Type B pancreatic cell (in vitro differentiated cells): ENCODE measurements at regions not wholly inside any gene's neighbourhood (a gene's known extent, or its start where the extent isn't known, plus 50 kb on each side); places are given as distances from the start of the nearest gene placed in this dataset.

Experiments used
- DNase-seq: peaks from one replicate; pipeline ENCODE4 v3.0.0; 2021; ENCODE audit warnings: mixed read lengths; ENCODE audit not compliant: unreplicated experiment; ENCODE audit errors: extremely low spot score
- H3K27ac Mint-ChIP-seq: 2 replicates; pipeline ENCODE4 v1.8.0; 2021; ENCODE audit warnings: mild to moderate bottlenecking, mixed read lengths
- H3K27me3 Mint-ChIP-seq: 2 replicates; pipeline ENCODE4 v1.8.0; 2021; ENCODE audit warnings: mixed read lengths
- H3K36me3 Mint-ChIP-seq: 2 replicates; pipeline ENCODE4 v1.8.0; 2021; ENCODE audit warnings: mixed read lengths
- H3K4me1 Mint-ChIP-seq: one replicate; pipeline ENCODE4 v1.8.0; 2021; ENCODE audit warnings: mixed read lengths; ENCODE audit not compliant: unreplicated experiment
- H3K4me3 Mint-ChIP-seq: 2 replicates; pipeline ENCODE4 v1.8.0; 2021; ENCODE audit warnings: mild to moderate bottlenecking, mixed read lengths
- H3K9me3 Mint-ChIP-seq: 2 replicates; pipeline ENCODE4 v1.8.0; 2021; ENCODE audit warnings: mixed read lengths
- TF ChIP-seq, protein P1 (sequence below): fragments of 200-600 bp; sonication (generic); conservative IDR thresholded peaks from 2 replicates; pipeline ENCODE4 v1.5.0; 2021; ENCODE audit warnings: antibody characterized with exemption, mild to moderate bottlenecking

DNA sequence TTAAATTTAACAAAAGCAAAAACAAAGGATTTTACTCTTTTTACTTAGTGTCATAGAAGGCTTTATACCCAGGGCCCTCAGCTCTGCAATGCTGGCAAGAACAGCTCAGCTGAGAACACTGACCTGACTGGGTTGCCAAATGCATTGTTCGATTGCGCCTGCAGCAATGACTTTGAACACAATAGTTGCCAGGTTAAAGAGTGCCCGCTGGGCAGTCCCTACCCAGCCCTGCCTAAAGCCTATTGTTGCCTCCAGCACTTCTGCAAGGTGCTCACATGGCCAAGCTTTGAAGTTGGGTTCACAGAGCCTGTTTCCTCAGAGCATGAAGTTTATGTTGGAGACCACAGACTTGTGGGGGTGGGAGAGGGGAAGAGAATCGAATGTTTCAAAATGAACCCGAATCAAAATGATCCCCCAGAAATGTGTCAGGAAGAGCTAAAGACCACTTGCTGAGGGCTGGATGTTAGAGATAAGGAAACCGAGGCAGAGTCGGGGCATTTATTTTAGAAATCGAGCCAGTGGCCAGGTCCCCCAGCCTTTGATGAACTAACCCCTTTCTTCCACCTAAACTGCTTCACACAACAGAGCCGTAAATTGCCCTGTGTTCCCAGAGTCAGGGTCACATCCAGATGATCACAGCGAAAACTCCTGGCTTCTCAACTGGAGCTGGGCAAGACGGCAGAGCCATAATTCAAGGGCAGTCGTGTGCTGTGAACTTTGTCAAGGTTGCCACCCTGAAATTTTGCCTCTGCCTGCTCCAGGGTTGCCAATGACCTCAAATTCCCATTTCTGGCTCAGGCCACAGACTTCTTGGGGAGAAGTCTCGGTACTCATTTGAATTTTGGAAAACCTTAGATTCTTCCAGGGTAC is 55.0 kb downstream of the FOXA2 start:
- no peak for DNase-seq
- TF ChIP-seq, protein P1, sequence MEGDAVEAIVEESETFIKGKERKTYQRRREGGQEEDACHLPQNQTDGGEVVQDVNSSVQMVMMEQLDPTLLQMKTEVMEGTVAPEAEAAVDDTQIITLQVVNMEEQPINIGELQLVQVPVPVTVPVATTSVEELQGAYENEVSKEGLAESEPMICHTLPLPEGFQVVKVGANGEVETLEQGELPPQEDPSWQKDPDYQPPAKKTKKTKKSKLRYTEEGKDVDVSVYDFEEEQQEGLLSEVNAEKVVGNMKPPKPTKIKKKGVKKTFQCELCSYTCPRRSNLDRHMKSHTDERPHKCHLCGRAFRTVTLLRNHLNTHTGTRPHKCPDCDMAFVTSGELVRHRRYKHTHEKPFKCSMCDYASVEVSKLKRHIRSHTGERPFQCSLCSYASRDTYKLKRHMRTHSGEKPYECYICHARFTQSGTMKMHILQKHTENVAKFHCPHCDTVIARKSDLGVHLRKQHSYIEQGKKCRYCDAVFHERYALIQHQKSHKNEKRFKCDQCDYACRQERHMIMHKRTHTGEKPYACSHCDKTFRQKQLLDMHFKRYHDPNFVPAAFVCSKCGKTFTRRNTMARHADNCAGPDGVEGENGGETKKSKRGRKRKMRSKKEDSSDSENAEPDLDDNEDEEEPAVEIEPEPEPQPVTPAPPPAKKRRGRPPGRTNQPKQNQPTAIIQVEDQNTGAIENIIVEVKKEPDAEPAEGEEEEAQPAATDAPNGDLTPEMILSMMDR = no peak
- no peaks in the 10 kb centered on the region for H3K4me1 Mint-ChIP-seq
- peaks cover 31% of the 10 kb centered on the region for H3K27me3 Mint-ChIP-seq
- no peaks in the 10 kb centered on the region for H3K36me3 Mint-ChIP-seq
- no peak overlapping the region for H3K27ac Mint-ChIP-seq
- H3K4me3 Mint-ChIP-seq = no peak overlapping the region
- no peaks in the 10 kb centered on the region for H3K9me3 Mint-ChIP-seq

- H3K4me3 Mint-ChIP-seq = no peak overlapping the region
Observed at GRCh38 chr20:22526512-22527012, 57.8 kb downstream of the FOXA2 start.

DNA sequence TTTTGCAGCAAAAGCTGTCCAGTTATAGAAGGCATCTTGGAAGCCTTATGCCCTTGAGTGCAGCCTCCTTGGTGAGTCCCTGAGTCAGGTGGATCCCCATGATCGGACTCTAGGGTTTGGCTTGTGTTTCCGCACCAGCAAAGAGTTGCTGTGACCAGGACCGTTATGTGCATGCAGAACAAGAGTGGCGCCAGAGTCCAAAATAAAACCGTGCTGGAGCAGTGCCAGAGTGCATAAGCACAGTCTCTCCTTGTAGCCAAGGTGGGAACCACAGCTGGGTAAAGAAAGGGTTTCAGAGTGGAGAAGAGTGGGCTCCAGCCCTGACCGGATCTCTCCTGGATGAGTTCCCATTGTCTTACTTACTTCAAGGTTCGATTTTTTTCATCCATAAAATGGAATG is 58.6 kb downstream of the FOXA2 start:
- Mint-ChIP-seq H3K27me3 (peaks cover 29% of the 10 kb centered on the region), H3K9me3 (no peaks in the 10 kb centered on the region), H3K4me3 (no peak overlapping the region), H3K27ac (no peak overlapping the region), H3K4me1 (no peaks in the 10 kb centered on the region), H3K36me3 (no peaks in the 10 kb centered on the region)
- DNase-seq = no peak
- TF ChIP-seq, protein P1 = no peak

More at GRCh38 chr20:22526512-22527012, 57.8 kb downstream of the FOXA2 start:
- Mint-ChIP-seq H3K9me3 (no peaks in the 10 kb centered on the region), H3K36me3 (no peaks in the 10 kb centered on the region), H3K27ac (no peak overlapping the region), H3K4me1 (no peaks in the 10 kb centered on the region), H3K27me3 (peaks cover 35% of the 10 kb centered on the region)
- no peak for DNase-seq
- TF ChIP-seq, protein P1 = no peak

- TF ChIP-seq, protein P1 = no peak
Observed at GRCh38 chr20:22525069-22525820, 59.1 kb downstream of the FOXA2 start.

DNA sequence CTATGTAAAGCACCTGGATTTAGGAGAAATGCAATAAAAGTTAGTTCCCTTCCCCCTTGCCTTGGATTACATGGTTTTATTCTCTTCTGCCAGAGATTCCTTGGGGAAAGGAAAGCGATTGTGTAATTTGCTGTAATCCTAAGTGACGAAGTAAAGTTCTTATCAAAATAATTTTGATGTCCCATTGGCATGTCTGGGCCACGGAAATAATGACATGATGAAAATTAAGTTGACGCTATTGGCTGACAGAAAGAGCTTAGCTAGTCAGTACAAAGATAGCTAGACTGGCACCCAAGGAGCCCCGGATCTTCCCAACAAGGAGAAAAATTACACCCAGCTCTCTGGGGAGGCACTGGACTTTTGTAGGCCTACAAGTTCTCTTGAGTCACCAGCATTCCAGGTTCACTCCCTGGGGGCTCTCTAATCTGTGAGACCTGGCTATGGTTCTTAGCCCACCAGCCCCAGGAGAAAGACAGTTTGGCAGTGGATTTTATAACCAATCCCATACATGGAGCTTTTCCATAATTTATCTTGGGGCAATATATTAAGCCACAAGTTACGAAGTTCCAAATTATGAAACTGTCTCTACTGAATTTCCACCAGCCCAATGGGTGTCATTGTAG is 59.9 kb downstream of the FOXA2 start:
- Mint-ChIP-seq H3K36me3 (no peaks in the 10 kb centered on the region), H3K27me3 (peaks cover 30% of the 10 kb centered on the region), H3K4me3 (no peak overlapping the region), H3K9me3 (no peaks in the 10 kb centered on the region), H3K4me1 (no peaks in the 10 kb centered on the region), H3K27ac (peak overlapping the region; percentile 76)
- TF ChIP-seq, protein P1 = no peak
- DNase-seq = no peak

More at GRCh38 chr20:22525069-22525820, 59.1 kb downstream of the FOXA2 start:
- H3K4me1 Mint-ChIP-seq = no peaks in the 10 kb centered on the region
- H3K36me3 Mint-ChIP-seq = no peaks in the 10 kb centered on the region
- no peaks in the 10 kb centered on the region for H3K9me3 Mint-ChIP-seq
- no peak overlapping the region for H3K27ac Mint-ChIP-seq
- DNase-seq = no peak
- H3K4me3 Mint-ChIP-seq = no peak overlapping the region
- peaks cover 29% of the 10 kb centered on the region for H3K27me3 Mint-ChIP-seq
